ENCODE measurements at regions not wholly inside any gene's neighbourhood (a gene's known extent, or its start where the extent isn't known, plus 50 kb on each side); places are given as distances from the start of the nearest gene placed in this dataset.

DNA sequence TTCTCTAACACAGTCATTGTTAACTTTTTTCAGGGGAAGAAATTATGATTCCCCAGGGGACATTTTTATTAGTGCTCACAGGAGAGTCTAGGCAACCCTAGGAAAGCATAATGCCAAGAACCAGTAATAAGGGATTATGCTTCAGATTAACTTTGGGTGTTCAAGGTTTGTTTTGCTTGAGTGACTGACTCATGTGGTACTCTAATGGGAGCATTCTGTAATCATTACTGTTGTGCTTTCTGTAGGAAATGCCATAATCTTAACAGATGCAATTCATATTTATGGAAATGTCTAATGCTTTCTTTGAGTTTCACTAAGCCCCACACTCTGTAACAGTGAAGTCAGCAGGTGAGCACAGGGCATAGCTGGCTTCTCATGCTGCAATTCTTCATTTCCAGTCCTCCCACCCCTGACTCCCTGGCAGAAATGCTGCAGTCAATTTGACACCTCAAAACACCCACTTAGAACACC is 263.4 kb upstream of the MAN1A1 start:
- no peak for DNase-seq

DNA sequence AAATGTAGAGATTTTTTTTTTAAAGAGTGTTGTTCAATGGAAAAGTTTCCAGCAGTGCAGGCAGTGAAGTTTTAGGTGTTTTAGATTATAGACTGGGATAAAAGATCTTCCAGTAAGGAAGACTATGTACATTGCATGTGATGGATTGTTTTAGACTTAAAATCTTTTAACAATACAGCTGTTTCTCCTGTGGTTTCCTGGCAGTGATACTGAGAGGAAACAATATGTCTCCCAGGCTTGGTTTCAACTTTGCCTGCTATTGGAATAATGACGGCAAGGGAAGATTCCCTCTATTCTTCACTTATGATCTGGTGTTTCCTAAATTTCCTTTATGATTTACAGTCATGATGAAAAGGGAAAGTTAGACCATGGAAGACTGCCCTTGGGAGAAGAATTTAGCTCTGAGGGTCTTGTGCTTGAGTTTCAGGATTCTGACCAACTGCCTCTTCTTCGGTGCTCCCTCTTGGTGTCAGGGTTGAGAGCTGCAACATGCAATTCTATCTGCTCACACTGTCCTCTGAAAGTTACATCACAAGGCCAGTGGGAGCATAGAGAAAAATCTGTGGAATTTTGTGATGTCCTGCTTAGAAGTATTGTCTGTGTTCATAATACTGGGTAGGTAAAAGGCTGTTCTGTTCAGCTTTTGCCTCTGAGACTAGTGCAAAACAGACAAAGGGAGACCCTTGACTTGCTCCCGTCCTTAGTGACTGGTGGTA is 262.8 kb upstream of the MAN1A1 start:
- DNase-seq = no peak

DNA sequence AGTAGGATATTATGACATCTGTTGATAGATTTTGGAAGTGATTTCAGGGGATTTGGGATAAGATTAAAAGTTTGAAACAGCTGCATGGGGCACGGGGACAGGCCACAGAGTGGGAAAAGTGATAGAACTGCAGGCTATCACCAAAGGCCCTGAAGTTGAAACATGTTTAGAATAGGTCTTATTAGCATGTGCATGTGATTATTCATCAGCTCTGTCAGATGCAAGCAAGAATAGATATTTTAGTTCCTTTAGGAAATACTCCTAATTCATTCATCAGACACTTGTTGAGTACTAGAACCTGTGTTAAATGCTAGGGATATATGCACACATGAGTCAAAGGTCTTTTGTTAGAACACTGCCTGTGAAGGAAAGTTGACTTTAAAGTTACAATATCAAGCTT is 261.2 kb upstream of the MAN1A1 start:
- DNase-seq = no peak

GRCh38 chr6:119610265-119610664 is 260.7 kb upstream of the MAN1A1 start:
- no peak for DNase-seq

DNA sequence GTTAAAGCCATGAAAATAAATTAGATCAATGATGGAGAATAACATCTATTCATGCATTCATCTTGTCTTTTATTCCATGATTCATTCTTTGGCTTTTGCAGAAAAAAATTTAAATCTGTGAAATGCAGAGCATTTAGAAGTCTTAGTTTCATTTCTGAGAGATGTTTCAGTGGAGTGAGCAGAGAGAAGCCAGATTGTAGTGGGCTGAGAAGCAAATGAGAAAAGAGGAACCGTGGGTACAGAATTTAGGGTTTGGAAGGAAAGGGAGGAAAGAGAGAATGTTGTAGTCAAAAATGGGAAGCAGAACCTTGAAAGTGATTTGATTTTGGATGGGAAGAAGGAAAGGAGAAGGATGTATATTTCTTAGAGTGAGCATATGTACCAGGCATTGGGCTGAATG is 260.3 kb upstream of the MAN1A1 start:
- no peak for DNase-seq

- no peak for DNase-seq
Observed at GRCh38 chr6:119608994-119609393, 259.4 kb upstream of the MAN1A1 start.

DNA sequence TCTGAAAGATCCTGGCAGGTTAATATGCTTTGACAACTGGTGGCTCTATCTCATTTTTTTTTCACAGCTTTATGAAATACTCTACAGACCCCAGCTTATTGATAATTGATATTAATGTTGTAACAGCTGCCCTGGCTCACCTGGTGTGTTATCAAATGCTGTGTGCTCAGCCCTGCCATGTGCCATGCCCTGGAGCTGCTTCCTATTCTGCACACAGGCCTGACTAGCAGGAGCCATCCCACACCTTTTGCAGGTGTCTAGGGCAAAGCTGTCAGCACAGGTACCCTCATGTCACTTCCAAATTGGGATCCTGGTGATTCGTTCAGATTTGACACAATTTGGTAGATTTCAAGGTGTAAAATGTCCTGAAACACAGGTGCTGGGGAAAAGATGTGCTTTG is 254.6 kb upstream of the MAN1A1 start:
- no peak for DNase-seq

DNA sequence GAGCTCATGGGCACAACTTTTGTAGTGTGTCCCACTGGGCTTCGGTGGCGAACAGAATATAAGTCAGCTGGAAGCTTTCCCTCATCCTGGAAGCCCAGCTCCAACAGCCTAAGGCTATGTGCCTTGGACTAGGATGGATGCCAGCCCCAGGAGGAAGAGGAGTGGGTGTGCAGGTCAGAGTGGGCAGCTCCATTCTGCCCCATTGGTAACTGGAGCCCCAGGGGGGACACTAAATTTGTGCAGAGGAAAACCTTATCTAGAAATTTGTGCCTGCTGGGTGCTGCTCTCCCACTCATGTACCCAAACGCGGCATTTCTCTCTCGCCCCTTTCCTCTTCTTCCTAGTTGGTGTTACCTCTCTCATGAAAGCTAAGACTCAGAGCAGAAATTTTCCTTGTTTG is 253.9 kb upstream of the MAN1A1 start:
- no peak for DNase-seq

- no peak for DNase-seq
Observed at GRCh38 chr6:119602215-119603178, 252.9 kb upstream of the MAN1A1 start.

- DNase-seq = no peak
Observed at GRCh38 chr6:119598883-119599282, 249.3 kb upstream of the MAN1A1 start.

GRCh38 chr6:119594907-119595306 is 245.3 kb upstream of the MAN1A1 start:
- no peak for DNase-seq

GRCh38 chr6:119591235-119591634 is 241.7 kb upstream of the MAN1A1 start:
- DNase-seq = no peak

DNA sequence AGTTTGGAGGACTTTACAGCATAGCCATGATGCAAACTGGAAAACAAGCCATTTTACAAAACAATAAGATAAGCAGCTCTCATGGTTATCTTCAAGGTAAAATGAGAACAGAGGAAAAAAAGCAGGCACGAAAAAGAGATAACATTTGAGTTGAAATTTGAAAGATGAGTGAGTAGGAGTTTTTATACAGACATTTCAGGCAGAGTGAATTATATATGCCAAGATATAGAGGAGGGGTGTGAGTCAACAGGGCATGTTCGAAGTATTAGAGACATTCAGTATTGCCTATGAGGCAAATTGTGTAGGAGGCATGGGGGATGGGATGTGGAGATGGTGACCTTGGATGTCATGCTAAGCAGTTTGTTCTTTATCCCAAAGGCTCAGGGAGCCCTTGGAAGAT is 240.5 kb upstream of the MAN1A1 start:
- DNase-seq = no peak

DNA sequence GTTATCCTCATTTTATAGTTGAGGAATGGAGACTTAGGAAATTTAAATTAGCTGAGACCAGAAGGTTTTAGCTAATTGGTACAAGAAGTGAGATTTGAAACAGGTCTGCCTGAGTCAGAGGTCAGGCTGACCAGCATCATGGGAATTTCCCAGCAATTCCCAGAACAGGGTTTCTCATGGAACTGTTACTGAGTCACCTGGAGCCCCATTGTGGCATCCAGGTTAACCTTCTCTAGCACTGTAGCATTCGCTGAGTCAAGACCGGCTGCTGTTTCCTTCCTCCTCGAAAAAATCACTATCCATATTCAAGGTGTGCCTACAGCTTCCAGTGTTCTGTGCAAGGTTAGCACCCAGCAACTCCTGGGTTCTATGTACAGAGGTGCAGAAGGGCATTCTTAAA is 238.0 kb upstream of the MAN1A1 start:
- DNase-seq = no peak

GRCh38 chr6:119586250-119586882 is 236.8 kb upstream of the MAN1A1 start:
- no peak for DNase-seq

- no peak for DNase-seq
Observed at GRCh38 chr6:119584088-119584487, 234.5 kb upstream of the MAN1A1 start.

- no peak for DNase-seq
Observed at GRCh38 chr6:119581220-119581619, 231.7 kb upstream of the MAN1A1 start.

DNA sequence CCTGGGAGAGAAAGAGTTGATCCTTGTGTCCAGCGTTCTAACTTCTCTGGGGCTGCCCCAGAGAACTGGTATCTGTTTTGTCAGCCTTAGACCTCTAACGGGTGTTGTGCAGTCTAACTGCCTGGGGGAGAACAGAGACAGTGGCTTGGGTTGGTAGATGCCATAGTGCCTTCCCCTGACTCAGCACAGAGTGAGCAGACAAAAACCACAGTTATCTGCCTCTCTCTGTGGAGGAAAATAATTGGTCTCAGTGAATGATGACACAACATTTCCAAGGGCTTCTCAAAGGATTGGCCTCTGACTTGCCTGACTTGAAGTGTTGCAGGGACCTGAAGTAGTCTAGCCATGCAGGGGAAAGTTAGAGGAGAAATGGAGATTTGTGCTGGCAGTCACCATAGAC is 226.2 kb upstream of the MAN1A1 start:
- no peak for DNase-seq

- DNase-seq = no peak
Observed at GRCh38 chr6:119568580-119568979, 219.0 kb upstream of the MAN1A1 start.

DNA sequence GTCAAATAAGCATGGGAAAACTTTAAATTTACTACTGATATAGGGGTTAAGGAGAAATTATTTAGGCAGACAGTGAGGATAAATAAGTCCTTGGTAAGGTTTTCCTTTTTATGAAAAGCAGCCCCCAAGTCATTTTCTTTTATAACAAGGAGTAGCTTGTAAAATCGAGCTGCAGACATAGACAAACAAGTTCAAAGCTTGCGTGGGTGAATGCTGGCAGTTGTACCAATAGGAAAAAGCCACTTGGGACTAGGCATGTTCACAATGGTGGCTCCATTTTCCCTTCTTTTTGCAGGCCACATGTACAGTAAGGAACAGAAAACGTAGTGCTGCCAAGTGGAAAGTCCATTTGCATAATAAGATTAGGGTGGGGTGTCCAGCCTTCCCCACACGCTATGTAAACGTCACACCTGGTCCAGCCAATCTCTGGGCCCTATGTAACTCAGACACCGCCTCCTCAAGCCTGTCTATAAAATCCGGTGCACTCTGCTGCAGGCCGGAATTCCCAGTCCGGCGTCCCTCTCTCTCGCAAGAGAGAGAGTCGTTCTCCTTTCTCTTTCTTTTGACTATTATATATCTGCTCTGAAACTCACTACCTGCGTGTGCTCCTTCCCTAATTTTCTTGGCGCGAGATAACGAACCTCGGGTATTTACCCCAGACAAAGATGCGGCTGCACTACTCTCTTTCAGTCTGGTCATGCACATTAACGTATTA is 217.1 kb upstream of the MAN1A1 start:
- no peak for DNase-seq

GRCh38 chr6:119565893-119566292 is 216.3 kb upstream of the MAN1A1 start:
- DNase-seq = no peak

GRCh38 chr6:119562168-119562567 is 212.6 kb upstream of the MAN1A1 start:
- no peak for DNase-seq

DNA sequence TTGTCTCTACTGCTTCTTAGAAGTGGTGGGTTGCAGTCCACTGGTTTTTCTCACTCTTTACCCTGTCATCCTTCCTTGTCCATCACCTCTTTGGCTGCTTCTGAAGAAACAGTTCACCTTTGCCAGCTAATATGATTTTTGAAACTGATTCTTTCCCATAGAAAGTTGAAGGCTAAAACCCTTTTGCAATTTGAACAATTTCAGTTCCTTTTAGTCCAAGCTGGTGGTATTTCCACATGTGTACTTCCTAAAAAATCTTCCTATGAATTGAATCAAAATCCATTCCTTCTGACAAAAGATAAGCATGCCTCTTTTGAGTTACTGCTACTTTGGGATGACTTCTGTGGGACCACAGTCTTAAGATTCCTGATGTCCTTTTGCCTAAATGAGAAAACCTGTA is 210.0 kb upstream of the MAN1A1 start:
- no peak for DNase-seq

All from Kasumi-1 (cell line).